Progenitor cell of endocrine pancreas (in vitro differentiated cells): ENCODE measurements at regions not wholly inside any gene's neighbourhood (a gene's known extent, or its start where the extent isn't known, plus 50 kb on each side); places are given as distances from the start of the nearest gene placed in this dataset.

ENCODE experiments used
- DNase-seq: peaks from one replicate; pipeline ENCODE4 v3.0.0; 2021; ENCODE audit warnings: low spot score; ENCODE audit not compliant: unreplicated experiment
- H3K27ac Mint-ChIP-seq: 2 replicates; pipeline ENCODE4 v1.8.0; 2021; ENCODE audit warnings: mild to moderate bottlenecking, moderate library complexity, mixed read lengths
- H3K27me3 Mint-ChIP-seq: 2 replicates; pipeline ENCODE4 v1.8.0; 2021; ENCODE audit warnings: mixed read lengths
- H3K36me3 Mint-ChIP-seq: 2 replicates; pipeline ENCODE4 v1.8.0; 2022; ENCODE audit warnings: mixed read lengths; ENCODE audit not compliant: insufficient read depth
- H3K4me1 Mint-ChIP-seq: 2 replicates; pipeline ENCODE4 v1.8.0; 2021; ENCODE audit warnings: low read depth, mixed read lengths
- H3K4me3 Mint-ChIP-seq: 2 replicates; pipeline ENCODE4 v1.8.0; 2021; ENCODE audit warnings: low read depth, mild to moderate bottlenecking, moderate library complexity, mixed read lengths
- H3K9me3 Mint-ChIP-seq: 2 replicates; pipeline ENCODE4 v1.8.0; 2021; ENCODE audit warnings: low read depth, mixed read lengths
- TF ChIP-seq, protein P1 (sequence below): fragments of 200-600 bp; sonication (generic); IDR thresholded peaks from one replicate; pipeline ENCODE4 v1.5.0; 2021; ENCODE audit warnings: antibody characterized with exemption, mild to moderate bottlenecking; ENCODE audit not compliant: unreplicated experiment

DNA sequence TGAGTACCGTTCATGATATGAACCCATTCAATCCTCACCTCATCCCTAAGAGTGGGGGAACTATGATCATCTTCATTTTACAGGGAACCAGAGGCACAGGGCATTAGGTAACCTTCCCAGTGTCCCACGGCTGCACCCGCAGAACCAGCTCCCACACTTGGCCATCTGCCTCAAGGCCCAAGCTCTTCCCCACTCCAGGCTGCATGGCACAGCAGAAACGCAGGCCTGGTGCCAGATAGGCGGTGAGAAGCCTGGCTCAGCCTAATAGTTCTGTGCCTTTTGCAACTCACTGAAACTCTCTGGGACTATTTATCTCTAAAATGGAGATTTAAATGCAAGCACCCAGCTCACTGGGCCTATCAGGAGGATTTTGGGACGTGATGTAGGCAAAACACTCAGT lies 90.8 kb upstream of the ZNF618 start:
- Mint-ChIP-seq H3K4me3 (no peak overlapping the region), H3K36me3 (no peaks in the 10 kb centered on the region), H3K9me3 (no peaks in the 10 kb centered on the region), H3K27me3 (peaks cover 45% of the 10 kb centered on the region), H3K27ac (no peak overlapping the region), H3K4me1 (no peaks in the 10 kb centered on the region)
- TF ChIP-seq, protein P1, sequence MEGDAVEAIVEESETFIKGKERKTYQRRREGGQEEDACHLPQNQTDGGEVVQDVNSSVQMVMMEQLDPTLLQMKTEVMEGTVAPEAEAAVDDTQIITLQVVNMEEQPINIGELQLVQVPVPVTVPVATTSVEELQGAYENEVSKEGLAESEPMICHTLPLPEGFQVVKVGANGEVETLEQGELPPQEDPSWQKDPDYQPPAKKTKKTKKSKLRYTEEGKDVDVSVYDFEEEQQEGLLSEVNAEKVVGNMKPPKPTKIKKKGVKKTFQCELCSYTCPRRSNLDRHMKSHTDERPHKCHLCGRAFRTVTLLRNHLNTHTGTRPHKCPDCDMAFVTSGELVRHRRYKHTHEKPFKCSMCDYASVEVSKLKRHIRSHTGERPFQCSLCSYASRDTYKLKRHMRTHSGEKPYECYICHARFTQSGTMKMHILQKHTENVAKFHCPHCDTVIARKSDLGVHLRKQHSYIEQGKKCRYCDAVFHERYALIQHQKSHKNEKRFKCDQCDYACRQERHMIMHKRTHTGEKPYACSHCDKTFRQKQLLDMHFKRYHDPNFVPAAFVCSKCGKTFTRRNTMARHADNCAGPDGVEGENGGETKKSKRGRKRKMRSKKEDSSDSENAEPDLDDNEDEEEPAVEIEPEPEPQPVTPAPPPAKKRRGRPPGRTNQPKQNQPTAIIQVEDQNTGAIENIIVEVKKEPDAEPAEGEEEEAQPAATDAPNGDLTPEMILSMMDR, result no peak
- DNase-seq, result no peak

DNA sequence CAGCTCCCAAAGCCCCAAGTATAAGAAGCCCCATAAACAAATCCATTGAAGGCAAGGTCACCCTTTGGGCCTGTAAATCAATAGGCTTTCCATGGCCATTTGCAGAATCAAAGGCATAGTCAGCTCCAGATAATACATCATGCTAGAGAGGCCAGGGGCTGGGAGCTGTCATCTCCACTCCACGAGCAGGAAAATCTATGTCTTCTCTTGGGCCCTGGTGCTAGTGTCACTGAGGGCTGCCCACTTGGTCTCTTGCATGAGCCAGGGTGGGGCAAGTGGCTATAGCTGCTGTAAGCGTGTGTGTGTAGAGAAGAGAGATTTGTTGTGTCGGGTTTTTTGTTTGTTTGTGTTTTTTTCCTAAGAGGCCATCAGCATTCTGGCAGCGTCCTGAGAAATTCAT lies 90.0 kb upstream of the ZNF618 start:
- no peak overlapping the region for H3K27ac Mint-ChIP-seq
- no peaks in the 10 kb centered on the region for H3K36me3 Mint-ChIP-seq
- peaks cover 39% of the 10 kb centered on the region for H3K27me3 Mint-ChIP-seq
- H3K9me3 Mint-ChIP-seq, result peaks cover 2% of the 10 kb centered on the region
- DNase-seq, result no peak
- no peaks in the 10 kb centered on the region for H3K4me1 Mint-ChIP-seq
- no peak overlapping the region for H3K4me3 Mint-ChIP-seq
- TF ChIP-seq, protein P1, result no peak

DNA sequence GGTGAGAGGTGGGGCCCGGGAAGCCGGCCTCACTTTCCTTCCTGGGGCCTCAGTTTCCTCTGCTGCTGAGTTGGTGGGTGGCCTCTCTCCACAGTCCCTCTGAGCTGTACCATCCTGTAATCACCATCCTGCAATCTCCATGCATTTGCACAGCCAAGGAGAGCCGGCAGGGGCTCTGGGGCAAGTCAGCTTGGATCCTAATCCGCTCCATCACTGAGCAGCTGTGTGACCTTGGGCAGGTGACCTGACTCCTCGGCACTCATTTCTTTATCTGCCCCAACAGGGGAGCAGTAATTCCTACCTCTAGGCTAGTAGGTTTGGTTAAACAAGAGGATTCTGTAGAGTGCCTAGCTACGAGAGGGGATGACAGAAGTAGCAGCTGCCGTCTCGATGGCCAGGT lies 88.2 kb upstream of the ZNF618 start:
- no peak overlapping the region for H3K4me3 Mint-ChIP-seq
- no peaks in the 10 kb centered on the region for H3K4me1 Mint-ChIP-seq
- peaks cover 30% of the 10 kb centered on the region for H3K27me3 Mint-ChIP-seq
- no peak for DNase-seq
- no peak overlapping the region for H3K27ac Mint-ChIP-seq
- no peaks in the 10 kb centered on the region for H3K36me3 Mint-ChIP-seq
- H3K9me3 Mint-ChIP-seq, result peaks cover 4% of the 10 kb centered on the region
- TF ChIP-seq, protein P1, result peak; percentile 24

DNA sequence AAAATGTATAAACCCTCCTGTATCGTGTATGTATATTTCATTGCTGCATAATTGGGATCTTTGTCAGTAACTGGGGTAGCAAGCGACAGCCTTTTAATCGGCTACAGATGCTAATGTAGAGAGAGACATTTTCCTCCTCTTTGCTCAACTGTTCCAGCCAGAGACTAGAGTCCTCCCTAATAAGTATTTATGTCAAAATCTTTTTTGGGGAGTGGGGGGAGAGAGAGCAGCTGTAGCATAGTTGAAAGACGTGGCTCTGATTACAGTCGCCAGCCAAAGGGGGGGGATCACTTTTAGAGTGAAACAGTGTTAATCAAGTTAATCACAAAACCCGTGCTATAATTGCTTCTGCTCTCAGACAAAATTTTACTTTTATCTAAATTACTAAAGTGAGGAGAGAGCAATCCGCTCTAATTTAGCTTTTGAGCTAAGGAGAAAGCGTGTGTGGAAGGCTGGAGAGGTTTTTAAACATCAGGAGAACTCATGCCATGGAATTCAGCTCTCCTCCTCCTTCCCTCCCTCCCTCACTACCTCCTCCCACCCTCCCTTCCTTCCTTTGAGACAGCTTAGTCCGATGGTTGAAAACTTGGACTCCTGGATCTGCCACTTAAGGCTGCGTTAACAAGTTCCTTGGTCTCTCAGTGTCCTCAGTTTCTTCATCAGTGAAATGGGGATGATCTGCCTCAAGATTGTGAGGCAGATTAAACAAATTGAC lies 87.3 kb upstream of the ZNF618 start:
- H3K27ac Mint-ChIP-seq, result no peak overlapping the region
- H3K9me3 Mint-ChIP-seq, result peaks cover 4% of the 10 kb centered on the region
- no peak overlapping the region for H3K4me3 Mint-ChIP-seq
- TF ChIP-seq, protein P1, result no peak
- no peaks in the 10 kb centered on the region for H3K36me3 Mint-ChIP-seq
- DNase-seq, result no peak
- H3K4me1 Mint-ChIP-seq, result no peaks in the 10 kb centered on the region
- peaks cover 27% of the 10 kb centered on the region for H3K27me3 Mint-ChIP-seq

DNA sequence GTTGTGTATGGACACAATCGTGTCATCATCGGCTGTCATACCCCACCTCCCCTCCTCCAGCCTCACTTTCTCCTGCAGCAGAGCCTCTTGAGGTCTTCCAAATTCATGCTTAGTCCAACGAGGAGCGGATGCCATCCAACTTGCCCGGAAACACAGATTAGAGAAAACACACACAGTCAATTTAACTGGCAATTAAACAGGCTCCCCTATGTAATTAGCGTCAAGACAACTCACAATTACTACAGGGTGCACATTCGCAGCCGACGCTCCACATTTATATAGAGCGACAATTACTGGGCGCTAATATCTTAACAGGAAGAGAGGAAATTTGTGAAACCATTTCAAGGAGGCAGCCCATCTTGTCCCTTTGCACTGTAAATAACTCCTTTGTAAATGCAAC lies 86.0 kb upstream of the ZNF618 start:
- TF ChIP-seq, protein P1, result no peak
- Mint-ChIP-seq H3K27ac (no peak overlapping the region), H3K9me3 (peaks cover 4% of the 10 kb centered on the region), H3K27me3 (peaks cover 22% of the 10 kb centered on the region), H3K4me1 (no peaks in the 10 kb centered on the region), H3K36me3 (no peaks in the 10 kb centered on the region), H3K4me3 (no peak overlapping the region)
- DNase-seq, result no peak
